Tibial artery (tissue), 4 donors: ENCODE measurements at regions not wholly inside any gene's neighbourhood (a gene's known extent, or its start where the extent isn't known, plus 50 kb on each side); places are given as distances from the start of the nearest gene placed in this dataset.

Experiments used
- DNase-seq, 2 donors: peaks; one replicate each; pipeline ENCODE4 v3.0.0-alpha.2; 2019
- H3K27ac ChIP-seq, 2 donors: fragments of 200-600 bp; sonication (generic) in 1 of 2; 1 replicate in 1 of 2; 2 replicates in 1 of 2; pipeline ENCODE4 v1.5.1; 2018 to 2019; ENCODE audit warnings: mild to moderate bottlenecking in 1 of 2
- H3K27me3 ChIP-seq, 2 donors: fragments of 200-600 bp; sonication (generic) in 1 of 2; one replicate each; pipeline versions ENCODE4 v1.5.1 to v1.6.0; 2016 to 2019
- H3K36me3 ChIP-seq, 3 donors: fragments of 200-600 bp; sonication (generic) in 2 of 3; one replicate each; pipeline ENCODE4 v1.5.1; 2016 to 2019; ENCODE audit warnings: mild to moderate bottlenecking in 2 of 3
- H3K4me1 ChIP-seq, 4 donors: fragments of 200-600 bp; sonication (generic) in 2 of 4; 1 replicate in 3 of 4; 2 replicates in 1 of 4; pipeline ENCODE4 v1.5.1; 2016 to 2019
- H3K4me3 ChIP-seq, 2 donors: fragments of 200-600 bp; sonication (generic) in 1 of 2; 1 replicate in 1 of 2; 2 replicates in 1 of 2; pipeline ENCODE4 v1.5.1; 2018 to 2019; ENCODE audit warnings: mild to moderate bottlenecking in 2 of 2
- H3K9me3 ChIP-seq, 3 donors: fragments of 200-600 bp; sonication (generic) in 1 of 3; one replicate each; pipeline ENCODE4 v1.5.1; 2016 to 2019
- CTCF ChIP-seq, 2 experiments: fragments of 200-600 bp in 1 of 2; fragments of 450-650 bp in 1 of 2; IDR thresholded peaks; one replicate each; pipeline ENCODE4 v1.5.1; 2017 to 2019; ENCODE audit warnings: antibody characterized with exemption in 2 of 2, mild to moderate bottlenecking in 1 of 2, moderate library complexity in 1 of 2
- intact Hi-C: fragments of 100-400 bp; cut with DNase I; formaldehyde crosslinking; loops from one replicate; pipeline ENCODE4 v1.15.0; 2023; ENCODE audit warnings: low total_unique reads

- H3K4me1 ChIP-seq = peaks cover 0 to 54% (median 7%) of the 10 kb centered on the region in 4 donors
- H3K27ac ChIP-seq = no peak overlapping the region
- no peak overlapping the region for H3K4me3 ChIP-seq
- intact Hi-C loops = no loop called here
- peaks cover 0 to 6% (median 5%) of the 10 kb centered on the region in 3 donors for H3K9me3 ChIP-seq
- H3K27me3 ChIP-seq = no peaks in the 10 kb centered on the region
- no peaks in the 10 kb centered on the region for H3K36me3 ChIP-seq
- no peak for DNase-seq
- TF ChIP-seq CTCF (IDR thresholded peaks at IDR 0.05) = no peak
Measured at GRCh38 chrX:39725928-39726619, 371.7 kb downstream of the BCOR start.

- peaks cover 0 to 54% (median 11%) of the 10 kb centered on the region in 4 donors for H3K4me1 ChIP-seq
- no peaks in the 10 kb centered on the region for H3K36me3 ChIP-seq
- intact Hi-C loops = no loop called here
- no peak for TF ChIP-seq CTCF (IDR thresholded peaks at IDR 0.05)
- H3K27ac ChIP-seq = peak overlapping the region in 1 of 2 donors; percentile 1
- no peak overlapping the region for H3K4me3 ChIP-seq
- DNase-seq = no peak
- no peaks in the 10 kb centered on the region for H3K27me3 ChIP-seq
- H3K9me3 ChIP-seq = peaks cover 0 to 6% (median 5%) of the 10 kb centered on the region in 3 donors
Measured at GRCh38 chrX:39726771-39727170, 371.0 kb downstream of the BCOR start.

- peak overlapping the region in 1 of 2 donors; percentile 1 for H3K27ac ChIP-seq
- H3K36me3 ChIP-seq = no peaks in the 10 kb centered on the region
- no peak for DNase-seq
- H3K27me3 ChIP-seq = no peaks in the 10 kb centered on the region
- H3K9me3 ChIP-seq = peaks cover 0 to 6% (median 5%) of the 10 kb centered on the region in 3 donors
- H3K4me3 ChIP-seq = no peak overlapping the region
- no peak for TF ChIP-seq CTCF (IDR thresholded peaks at IDR 0.05)
- intact Hi-C loops = no loop called here
- H3K4me1 ChIP-seq = peaks cover 0 to 50% (median 11%) of the 10 kb centered on the region in 4 donors
Measured at GRCh38 chrX:39728025-39728424, 369.7 kb downstream of the BCOR start.

GRCh38 chrX:39728852-39729598 lies 368.7 kb downstream of the BCOR start:
- Histone ChIP-seq H3K36me3 (no peaks in the 10 kb centered on the region), H3K9me3 (peaks cover 0 to 6% (median 5%) of the 10 kb centered on the region in 3 donors), H3K27me3 (no peaks in the 10 kb centered on the region), H3K27ac (no peak overlapping the region), H3K4me3 (no peak overlapping the region), H3K4me1 (peaks cover 0 to 50% (median 11%) of the 10 kb centered on the region in 4 donors)
- DNase-seq = no peak
- intact Hi-C loops = no loop called here
- TF ChIP-seq CTCF (IDR thresholded peaks at IDR 0.05) = no peak

GRCh38 chrX:39729981-39730661 lies 367.6 kb downstream of the BCOR start:
- peak overlapping the region; percentile 33 to 50 for H3K27ac ChIP-seq
- intact Hi-C loops = loop anchor here (5.0 to 10.0 kb wide), 5 partner anchors 285 to 928 kb away; partner anchors contain the start of genes BCOR and MID1IP1
- no peak for TF ChIP-seq CTCF (IDR thresholded peaks at IDR 0.05)
- H3K27me3 ChIP-seq = no peaks in the 10 kb centered on the region
- no peak overlapping the region for H3K4me3 ChIP-seq
- peak in 1 of 2 donors; percentile 69 for DNase-seq
- H3K9me3 ChIP-seq = peaks cover 0 to 6% (median 5%) of the 10 kb centered on the region in 3 donors
- no peaks in the 10 kb centered on the region for H3K36me3 ChIP-seq
- peaks cover 0 to 54% (median 14%) of the 10 kb centered on the region in 4 donors for H3K4me1 ChIP-seq
